Lower leg skin (tissue), 3 donors: ENCODE measurements at regions not wholly inside any gene's neighbourhood (a gene's known extent, or its start where the extent isn't known, plus 50 kb on each side); places are given as distances from the start of the nearest gene placed in this dataset.

Source experiments
- CTCF ChIP-seq, 3 donors: fragments of 450-650 bp; IDR thresholded peaks; one replicate each; pipeline ENCODE4 v1.5.1; 2016; ENCODE audit warnings: antibody characterized with exemption in 3 of 3, mild to moderate bottlenecking in 3 of 3, moderate library complexity in 2 of 3
- POLR2A ChIP-seq, 2 donors: fragments of 450-650 bp; IDR thresholded peaks; one replicate each; pipeline ENCODE4 v1.6.1; 2016 to 2017; ENCODE audit warnings: antibody characterized with exemption in 2 of 2, mild to moderate bottlenecking in 1 of 2, moderate library complexity in 1 of 2

- TF ChIP-seq CTCF (IDR thresholded peaks at IDR 0.05), result no peak
- no peak for TF ChIP-seq POLR2A (IDR thresholded peaks at IDR 0.05)
Measured at GRCh38 chr13:48866249-48866648, 109.5 kb upstream of the FNDC3A start.
